Stimulated activated naive CD8-positive, alpha-beta T cell treated with anti-CD3 and anti-CD28 coated beads, Interleukin-15, amount 100 ng/mL, for 72 hours (primary cell): ENCODE measurements at regions not wholly inside any gene's neighbourhood (a gene's known extent, or its start where the extent isn't known, plus 50 kb on each side); places are given as distances from the start of the nearest gene placed in this dataset.

ENCODE experiments used
- ATAC-seq: fragments of 150-1000 bp; cut with Tn5 transposase; 2 replicates; pipeline ENCODE4 v1.10.0; 2021; ENCODE audit warnings: mild to moderate bottlenecking, moderate library complexity
- DNase-seq, 2 donors: peaks; one replicate each; pipeline ENCODE4 v3.0.0; 2021 to 2022
- H3K27ac Mint-ChIP-seq, 2 donors: one replicate each; pipeline ENCODE4 v1.8.0; 2022; ENCODE audit warnings: mild to moderate bottlenecking in 2 of 2, mixed read lengths in 2 of 2, moderate library complexity in 2 of 2
- H3K27me3 Mint-ChIP-seq: one replicate; pipeline ENCODE4 v1.8.0; 2022; ENCODE audit warnings: mixed read lengths
- H3K4me1 Mint-ChIP-seq: one replicate; pipeline ENCODE4 v1.8.0; 2022; ENCODE audit warnings: mild to moderate bottlenecking, mixed read lengths
- H3K4me3 Mint-ChIP-seq, 2 donors: one replicate each; pipeline ENCODE4 v1.8.0; 2022; ENCODE audit warnings: mild to moderate bottlenecking in 2 of 2, mixed read lengths in 2 of 2, moderate library complexity in 1 of 2
- H3K9me3 Mint-ChIP-seq, 2 donors: one replicate each; pipeline ENCODE4 v1.8.0; 2022; ENCODE audit warnings: mixed read lengths in 2 of 2

DNA sequence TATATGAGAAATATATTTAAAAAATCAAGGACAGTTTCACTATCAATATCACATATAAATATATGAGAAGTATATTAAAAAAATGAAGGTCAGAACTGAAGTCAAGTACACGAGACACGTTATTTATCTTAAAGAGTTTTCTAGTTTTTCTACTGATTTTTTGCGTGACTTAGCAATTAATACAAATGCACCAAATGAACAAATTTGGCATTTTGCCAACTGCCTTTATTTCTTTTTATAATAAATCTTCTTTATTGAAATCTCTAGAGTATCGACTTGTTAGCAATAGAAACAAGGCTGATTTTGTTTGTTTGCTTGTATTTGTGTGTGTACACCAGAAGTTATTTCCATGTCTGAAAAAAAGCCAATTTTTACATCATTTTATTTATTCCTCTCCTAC lies 1684.7 kb upstream of the RAG2 start:
- Mint-ChIP-seq H3K27ac (no peak overlapping the region), H3K9me3 (no peaks in the 10 kb centered on the region), H3K4me1 (no peaks in the 10 kb centered on the region), H3K27me3 (no peaks in the 10 kb centered on the region), H3K4me3 (no peak overlapping the region)
- ATAC-seq (no peak), DNase-seq (no peak)

DNA sequence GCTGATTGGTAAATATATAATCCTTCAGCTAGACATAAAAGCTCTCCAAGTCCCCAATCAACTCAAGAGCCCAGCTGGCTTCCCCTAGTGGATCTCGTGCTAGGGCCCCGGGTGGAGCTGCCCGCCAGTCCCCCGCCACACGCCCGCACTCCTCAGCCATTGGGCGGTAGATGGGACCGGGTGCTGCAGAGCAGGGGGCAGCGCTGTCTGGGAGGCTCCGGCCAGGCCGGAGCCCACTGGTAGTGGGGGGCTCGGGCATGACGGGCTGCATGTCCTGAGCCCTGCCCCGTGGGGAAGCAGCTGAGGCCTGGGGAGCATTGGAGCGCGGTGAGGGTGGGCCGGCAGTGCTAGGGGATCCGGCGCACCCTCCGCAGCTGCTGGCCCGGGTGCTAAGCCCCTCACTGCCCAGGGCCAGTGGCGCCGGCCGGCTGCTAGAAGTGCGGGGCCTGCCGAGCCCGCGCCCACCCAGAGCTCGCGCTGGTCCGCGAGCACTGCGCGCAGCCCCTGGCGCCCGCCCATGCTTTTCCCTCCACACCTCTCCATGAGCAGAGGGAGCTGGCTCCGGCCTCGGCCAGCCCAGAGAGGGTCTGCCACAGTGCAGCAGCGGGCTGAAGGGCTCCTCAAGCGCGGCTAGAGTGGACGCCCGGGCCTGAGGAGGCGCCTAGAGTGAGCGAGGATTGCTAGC lies 1680.6 kb upstream of the RAG2 start:
- no peak overlapping the region for H3K27ac Mint-ChIP-seq
- no peaks in the 10 kb centered on the region for H3K4me1 Mint-ChIP-seq
- ATAC-seq, result no peak
- no peak for DNase-seq
- H3K9me3 Mint-ChIP-seq, result peaks cover 0 to 5% of the 10 kb centered on the region in 2 donors
- H3K4me3 Mint-ChIP-seq, result no peak overlapping the region
- H3K27me3 Mint-ChIP-seq, result no peaks in the 10 kb centered on the region

DNA sequence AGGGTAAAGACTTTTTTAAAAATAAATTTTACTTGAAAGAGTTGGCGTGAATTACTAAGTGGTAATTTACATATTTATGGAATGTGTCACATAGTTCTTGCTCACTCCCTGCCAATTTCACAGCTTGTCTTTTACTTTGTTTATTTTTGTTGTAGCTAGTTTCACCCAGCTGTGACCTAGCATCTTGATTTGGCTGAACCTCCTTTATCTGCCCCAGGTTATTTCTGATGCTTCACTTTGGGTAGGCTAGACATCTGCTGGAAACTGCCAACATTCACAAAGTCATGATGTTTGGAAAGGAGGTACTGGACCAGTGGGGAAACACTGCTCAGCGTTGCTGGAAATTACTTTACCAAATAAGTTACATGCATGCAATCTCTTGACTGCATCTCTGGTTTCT lies 1676.0 kb upstream of the RAG2 start:
- no peak overlapping the region for H3K4me3 Mint-ChIP-seq
- H3K4me1 Mint-ChIP-seq, result no peaks in the 10 kb centered on the region
- no peak for ATAC-seq
- no peak for DNase-seq
- H3K27ac Mint-ChIP-seq, result no peak overlapping the region
- peaks cover 15 to 19% of the 10 kb centered on the region in 2 donors for H3K9me3 Mint-ChIP-seq
- H3K27me3 Mint-ChIP-seq, result no peaks in the 10 kb centered on the region

GRCh38 chr11:38272376-38272775 lies 1674.3 kb upstream of the RAG2 start:
- Mint-ChIP-seq H3K27me3 (no peaks in the 10 kb centered on the region), H3K27ac (no peak overlapping the region), H3K9me3 (peaks cover 15 to 26% of the 10 kb centered on the region in 2 donors), H3K4me3 (no peak overlapping the region), H3K4me1 (no peaks in the 10 kb centered on the region)
- no peak for DNase-seq
- no peak for ATAC-seq

GRCh38 chr11:38266691-38267090 lies 1668.7 kb upstream of the RAG2 start:
- Mint-ChIP-seq H3K4me3 (no peak overlapping the region), H3K9me3 (peaks cover 15 to 26% of the 10 kb centered on the region in 2 donors), H3K27me3 (no peaks in the 10 kb centered on the region), H3K27ac (no peak overlapping the region), H3K4me1 (no peaks in the 10 kb centered on the region)
- DNase-seq (no peak), ATAC-seq (no peak)

GRCh38 chr11:38256436-38256835 lies 1658.4 kb upstream of the RAG2 start:
- peaks cover 4 to 15% of the 10 kb centered on the region in 2 donors for H3K9me3 Mint-ChIP-seq
- no peak for DNase-seq
- H3K4me1 Mint-ChIP-seq, result no peaks in the 10 kb centered on the region
- ATAC-seq, result no peak
- no peaks in the 10 kb centered on the region for H3K27me3 Mint-ChIP-seq
- H3K4me3 Mint-ChIP-seq, result no peak overlapping the region
- H3K27ac Mint-ChIP-seq, result no peak overlapping the region

DNA sequence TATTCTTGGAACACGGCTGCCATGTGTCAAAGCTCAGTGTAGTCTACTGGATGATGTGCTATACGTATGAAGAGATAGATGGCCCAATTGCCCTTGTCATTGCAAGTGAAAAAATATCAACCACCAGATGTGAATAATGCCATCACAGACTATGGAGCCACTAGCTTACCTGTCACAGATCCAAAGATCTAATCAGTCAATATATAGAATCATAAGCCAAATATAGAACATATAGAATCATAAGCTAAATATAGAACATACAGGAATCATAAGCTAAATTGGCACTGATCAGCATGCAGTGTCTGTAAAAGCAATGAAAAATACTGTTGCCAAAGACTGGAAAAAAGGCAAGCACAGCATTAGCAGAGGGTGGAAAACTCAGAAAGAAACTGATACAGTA lies 1656.9 kb upstream of the RAG2 start:
- H3K4me3 Mint-ChIP-seq, result no peak overlapping the region
- no peaks in the 10 kb centered on the region for H3K4me1 Mint-ChIP-seq
- peaks cover 0 to 10% of the 10 kb centered on the region in 2 donors for H3K9me3 Mint-ChIP-seq
- DNase-seq (no peak), ATAC-seq (no peak)
- H3K27me3 Mint-ChIP-seq, result no peaks in the 10 kb centered on the region
- H3K27ac Mint-ChIP-seq, result no peak overlapping the region

- ATAC-seq (no peak), DNase-seq (no peak)
- no peak overlapping the region for H3K27ac Mint-ChIP-seq
- no peaks in the 10 kb centered on the region for H3K4me1 Mint-ChIP-seq
- H3K9me3 Mint-ChIP-seq, result peaks cover 0 to 5% of the 10 kb centered on the region in 2 donors
- no peaks in the 10 kb centered on the region for H3K27me3 Mint-ChIP-seq
- H3K4me3 Mint-ChIP-seq, result no peak overlapping the region
Observed at GRCh38 chr11:38252620-38253019, 1654.6 kb upstream of the RAG2 start.

GRCh38 chr11:38246451-38246850 lies 1648.4 kb upstream of the RAG2 start:
- no peak overlapping the region for H3K27ac Mint-ChIP-seq

GRCh38 chr11:38226684-38227083 lies 1628.6 kb upstream of the RAG2 start:
- Mint-ChIP-seq H3K27ac (no peak overlapping the region), H3K9me3 (peaks cover 28 to 57% of the 10 kb centered on the region in 2 donors), H3K4me1 (no peaks in the 10 kb centered on the region), H3K4me3 (no peak overlapping the region), H3K27me3 (no peaks in the 10 kb centered on the region)
- DNase-seq (no peak), ATAC-seq (no peak)

More at GRCh38 chr11:38246451-38246850, 1648.4 kb upstream of the RAG2 start:
- no peak for DNase-seq
- Mint-ChIP-seq H3K27me3 (no peaks in the 10 kb centered on the region), H3K9me3 (peaks cover 4 to 12% of the 10 kb centered on the region in 2 donors), H3K4me3 (no peak overlapping the region), H3K4me1 (no peaks in the 10 kb centered on the region)
- ATAC-seq, result no peak

DNA sequence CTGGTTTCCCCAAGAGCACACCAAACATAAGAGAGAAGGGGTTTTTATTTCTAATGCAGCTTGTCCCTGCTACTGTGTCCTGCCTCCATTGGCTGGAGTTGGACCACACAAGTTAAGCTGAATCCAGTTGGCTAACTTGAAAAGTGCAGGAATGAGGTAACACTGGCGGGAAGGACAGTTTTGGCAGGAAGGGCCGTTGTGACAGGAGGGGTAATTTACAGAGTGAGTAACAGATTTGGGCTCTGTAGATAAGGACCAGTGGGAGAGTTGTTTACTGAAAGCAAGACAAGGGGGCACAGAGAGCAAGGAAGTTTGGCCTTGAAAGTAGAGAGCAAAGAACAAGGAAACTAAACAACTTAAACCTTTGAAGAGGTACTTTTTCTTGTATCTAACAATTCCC lies 1623.3 kb upstream of the RAG2 start:
- no peak for ATAC-seq
- Mint-ChIP-seq H3K4me1 (no peaks in the 10 kb centered on the region), H3K27me3 (no peaks in the 10 kb centered on the region), H3K9me3 (peaks cover 7 to 47% of the 10 kb centered on the region in 2 donors), H3K4me3 (no peak overlapping the region), H3K27ac (peak overlapping the region in 1 of 2 donors; percentile 7)
- DNase-seq, result no peak

- Mint-ChIP-seq H3K27me3 (no peaks in the 10 kb centered on the region), H3K4me3 (no peak overlapping the region), H3K9me3 (peaks cover 5 to 33% of the 10 kb centered on the region in 2 donors), H3K4me1 (no peaks in the 10 kb centered on the region), H3K27ac (no peak overlapping the region)
- ATAC-seq, result no peak
- no peak for DNase-seq
Observed at GRCh38 chr11:38219636-38220035, 1621.6 kb upstream of the RAG2 start.

DNA sequence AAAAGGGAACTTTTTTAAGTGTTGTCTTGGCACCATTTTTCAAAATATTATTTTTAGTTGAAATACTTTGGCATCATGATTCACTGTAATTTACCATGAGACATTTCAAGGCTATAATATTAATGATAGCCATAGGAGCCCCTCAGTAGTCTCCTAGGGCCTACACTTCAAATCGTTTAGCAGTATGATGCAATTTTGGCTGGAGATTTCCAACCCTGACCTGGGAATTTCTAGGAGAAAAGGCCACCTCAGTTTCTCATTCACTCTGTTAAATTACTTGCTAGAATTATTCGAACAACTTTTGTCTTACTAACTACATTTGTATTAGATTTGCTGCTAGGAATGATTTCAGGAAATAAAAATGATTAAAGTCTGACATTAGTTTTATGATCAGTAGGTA lies 1610.9 kb upstream of the RAG2 start:
- DNase-seq, result no peak
- Mint-ChIP-seq H3K9me3 (peaks cover 0 to 8% of the 10 kb centered on the region in 2 donors), H3K4me1 (no peaks in the 10 kb centered on the region), H3K27me3 (no peaks in the 10 kb centered on the region), H3K27ac (no peak overlapping the region), H3K4me3 (no peak overlapping the region)
- ATAC-seq, result no peak

GRCh38 chr11:38206663-38207062 lies 1608.6 kb upstream of the RAG2 start:
- no peak for ATAC-seq
- no peak overlapping the region for H3K4me3 Mint-ChIP-seq

DNA sequence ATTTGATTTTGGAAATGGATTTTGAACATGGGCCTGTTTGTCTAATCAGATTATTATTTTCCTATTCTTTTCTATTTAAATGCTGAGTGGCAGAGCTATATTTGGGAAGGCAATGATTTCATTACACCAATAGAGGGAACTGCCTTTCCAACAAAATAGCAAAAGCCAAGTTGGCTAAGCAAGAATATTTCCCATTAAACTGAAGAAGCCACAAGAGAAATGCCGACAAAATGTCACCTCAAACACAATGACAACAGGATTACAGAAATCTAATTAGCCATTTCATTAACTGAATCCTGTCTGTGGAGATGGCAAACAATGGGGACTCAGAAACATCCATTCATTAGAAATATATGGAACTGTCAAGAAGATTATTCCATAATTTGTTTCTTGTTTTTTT lies 1593.1 kb upstream of the RAG2 start:
- H3K27ac Mint-ChIP-seq, result no peak overlapping the region
- H3K27me3 Mint-ChIP-seq, result no peaks in the 10 kb centered on the region
- no peaks in the 10 kb centered on the region for H3K4me1 Mint-ChIP-seq
- ATAC-seq (no peak), DNase-seq (no peak)
- no peak overlapping the region for H3K4me3 Mint-ChIP-seq
- peaks cover 7 to 9% of the 10 kb centered on the region in 2 donors for H3K9me3 Mint-ChIP-seq

More at GRCh38 chr11:38206663-38207062, 1608.6 kb upstream of the RAG2 start:
- H3K27me3 Mint-ChIP-seq, result no peaks in the 10 kb centered on the region
- DNase-seq, result no peak
- no peak overlapping the region for H3K27ac Mint-ChIP-seq
- H3K4me1 Mint-ChIP-seq, result no peaks in the 10 kb centered on the region
- peaks cover 8% of the 10 kb centered on the region in 2 donors for H3K9me3 Mint-ChIP-seq

- Mint-ChIP-seq H3K4me3 (no peak overlapping the region), H3K4me1 (no peaks in the 10 kb centered on the region), H3K27me3 (no peaks in the 10 kb centered on the region), H3K9me3 (peaks cover 5 to 7% of the 10 kb centered on the region in 2 donors), H3K27ac (no peak overlapping the region)
- DNase-seq, result no peak
- no peak for ATAC-seq
Observed at GRCh38 chr11:38182126-38182866, 1584.3 kb upstream of the RAG2 start.
